Skeletal muscle tissue (tissue), 3 donors: ENCODE measurements at regions not wholly inside any gene's neighbourhood (a gene's known extent, or its start where the extent isn't known, plus 50 kb on each side); places are given as distances from the start of the nearest gene placed in this dataset.

Experiments used
- H3K27ac ChIP-seq: one replicate; pipeline ENCODE4 v1.7.0; 2013; ENCODE audit warnings: mild to moderate bottlenecking, low read depth, low read length, inconsistent platforms
- H3K27me3 ChIP-seq, 3 donors: one replicate each; pipeline ENCODE4 v1.7.0; 2013; ENCODE audit warnings: low read length in 3 of 3; ENCODE audit not compliant: control insufficient read depth in 3 of 3, insufficient read depth in 3 of 3
- H3K36me3 ChIP-seq, 3 donors: one replicate each; pipeline ENCODE4 v1.7.0; 2013; ENCODE audit warnings: low read length in 3 of 3; ENCODE audit not compliant: control insufficient read depth in 3 of 3, insufficient read depth in 3 of 3
- H3K4me1 ChIP-seq, 3 donors: one replicate each; pipeline ENCODE4 v1.7.0; 2013; ENCODE audit warnings: low read length in 3 of 3, mild to moderate bottlenecking in 3 of 3; ENCODE audit not compliant: control insufficient read depth in 3 of 3, insufficient read depth in 3 of 3
- H3K4me3 ChIP-seq, 3 donors: one replicate each; pipeline ENCODE4 v1.7.0; 2013; ENCODE audit warnings: low read length in 3 of 3
- H3K9ac ChIP-seq, 3 donors: one replicate each; pipeline ENCODE4 v1.7.0; 2013; ENCODE audit warnings: low read length in 3 of 3, mild to moderate bottlenecking in 3 of 3, moderate library complexity in 2 of 3, low read depth in 1 of 3
- H3K9me3 ChIP-seq, 3 donors: one replicate each; pipeline ENCODE4 v1.7.0; 2013; ENCODE audit warnings: low read length in 3 of 3; ENCODE audit not compliant: control insufficient read depth in 3 of 3
- donor health status: Osteomylitis.

DNA sequence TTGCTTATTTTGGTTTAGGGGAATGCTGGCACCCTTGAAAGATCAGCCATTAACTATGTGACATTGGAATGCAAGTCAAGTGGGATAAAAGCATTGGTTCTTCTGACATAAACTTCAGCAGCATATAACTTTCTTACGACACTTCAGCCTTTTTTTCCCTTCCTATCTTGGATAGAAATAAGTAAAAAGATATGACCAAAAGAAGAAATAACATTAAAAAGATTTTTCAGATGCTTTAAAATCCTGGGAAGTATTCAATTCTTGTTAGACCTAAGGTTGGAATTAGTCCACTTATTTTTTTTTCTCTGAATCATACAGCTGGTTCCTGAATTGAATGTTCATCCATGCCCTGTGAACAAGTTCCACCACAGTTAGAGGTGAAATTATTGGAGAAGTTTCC lies 85.6 kb upstream of the TSPAN8 start:
- H3K9me3 ChIP-seq = peaks cover 0 to 5% (median 0%) of the 10 kb centered on the region in 3 donors

GRCh38 chr12:71242511-71242910 lies 84.7 kb upstream of the TSPAN8 start:
- no peaks in the 10 kb centered on the region for H3K9me3 ChIP-seq
- no peaks in the 10 kb centered on the region for H3K27me3 ChIP-seq
- no peak overlapping the region for H3K9ac ChIP-seq
- H3K4me1 ChIP-seq = no peaks in the 10 kb centered on the region
- H3K36me3 ChIP-seq = no peaks in the 10 kb centered on the region
- H3K4me3 ChIP-seq = no peak overlapping the region
- no peak overlapping the region for H3K27ac ChIP-seq

More for the DNA sequence above, 85.6 kb upstream of the TSPAN8 start:
- H3K9ac ChIP-seq = no peak overlapping the region
- no peak overlapping the region for H3K4me3 ChIP-seq
- no peak overlapping the region for H3K27ac ChIP-seq
- H3K27me3 ChIP-seq = no peaks in the 10 kb centered on the region
- no peaks in the 10 kb centered on the region for H3K36me3 ChIP-seq
- H3K4me1 ChIP-seq = no peaks in the 10 kb centered on the region

GRCh38 chr12:71240946-71241345 lies 83.1 kb upstream of the TSPAN8 start:
- Histone ChIP-seq H3K4me1 (no peaks in the 10 kb centered on the region), H3K9ac (no peak overlapping the region), H3K4me3 (no peak overlapping the region), H3K9me3 (no peaks in the 10 kb centered on the region), H3K27ac (no peak overlapping the region), H3K36me3 (no peaks in the 10 kb centered on the region), H3K27me3 (no peaks in the 10 kb centered on the region)

DNA sequence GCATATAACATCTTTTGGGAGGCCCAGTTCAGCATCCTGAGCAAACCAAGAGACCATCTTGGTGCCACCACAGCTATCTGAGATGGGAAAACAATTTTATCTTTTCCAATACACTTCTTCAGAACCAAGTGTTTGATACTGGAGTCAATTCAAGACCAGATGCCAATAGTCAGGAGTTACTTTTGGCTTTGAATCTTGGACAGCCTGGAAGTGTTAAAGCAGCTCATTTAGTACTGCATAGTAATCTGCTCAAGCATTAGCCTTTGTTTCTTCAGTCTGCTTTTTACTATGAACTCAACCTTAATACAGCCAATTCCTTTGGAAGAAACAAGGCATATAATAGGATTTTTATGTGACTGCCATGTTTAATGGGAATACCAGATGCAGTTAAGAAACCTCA lies 81.9 kb upstream of the TSPAN8 start:
- H3K27ac ChIP-seq = no peak overlapping the region
- H3K4me3 ChIP-seq = no peak overlapping the region
- no peak overlapping the region for H3K9ac ChIP-seq
- H3K27me3 ChIP-seq = no peaks in the 10 kb centered on the region
- no peaks in the 10 kb centered on the region for H3K36me3 ChIP-seq
- H3K4me1 ChIP-seq = no peaks in the 10 kb centered on the region
- no peaks in the 10 kb centered on the region for H3K9me3 ChIP-seq

- Histone ChIP-seq H3K4me1 (no peaks in the 10 kb centered on the region), H3K4me3 (no peak overlapping the region), H3K36me3 (no peaks in the 10 kb centered on the region), H3K27me3 (no peaks in the 10 kb centered on the region), H3K27ac (no peak overlapping the region), H3K9me3 (peaks cover 0 to 3% (median 0%) of the 10 kb centered on the region in 3 donors), H3K9ac (no peak overlapping the region)
Observed at GRCh38 chr12:71237128-71237527, 79.3 kb upstream of the TSPAN8 start.

DNA sequence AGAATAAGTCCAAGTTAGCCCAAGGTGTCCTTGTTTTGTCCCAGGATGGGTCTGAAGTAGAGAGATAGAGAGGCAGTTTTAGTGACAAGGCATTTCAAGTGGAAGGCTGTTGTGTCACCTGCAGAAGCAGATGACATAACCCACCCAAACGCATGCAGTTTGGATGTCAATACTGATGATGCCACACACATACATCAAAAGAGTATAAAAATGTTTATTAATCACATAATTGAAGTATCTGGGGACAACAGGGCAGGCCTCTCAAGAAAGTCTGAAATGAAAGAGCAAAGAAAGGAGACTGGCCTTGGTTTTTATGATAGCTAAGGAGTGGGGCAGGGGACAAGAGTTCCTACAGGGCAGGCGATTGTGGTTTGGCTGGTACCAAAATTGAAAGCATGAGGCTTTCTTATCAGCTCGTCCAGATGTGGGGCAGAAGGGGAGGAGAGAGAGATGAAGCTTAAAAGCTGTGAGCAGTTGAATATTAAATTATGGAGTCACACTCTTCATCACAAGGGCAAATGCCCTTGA lies 78.4 kb upstream of the TSPAN8 start:
- H3K4me3 ChIP-seq = no peak overlapping the region
- H3K9me3 ChIP-seq = peaks cover 0 to 3% (median 0%) of the 10 kb centered on the region in 3 donors
- no peaks in the 10 kb centered on the region for H3K36me3 ChIP-seq
- H3K9ac ChIP-seq = no peak overlapping the region
- no peaks in the 10 kb centered on the region for H3K27me3 ChIP-seq
- H3K27ac ChIP-seq = no peak overlapping the region
- no peaks in the 10 kb centered on the region for H3K4me1 ChIP-seq

DNA sequence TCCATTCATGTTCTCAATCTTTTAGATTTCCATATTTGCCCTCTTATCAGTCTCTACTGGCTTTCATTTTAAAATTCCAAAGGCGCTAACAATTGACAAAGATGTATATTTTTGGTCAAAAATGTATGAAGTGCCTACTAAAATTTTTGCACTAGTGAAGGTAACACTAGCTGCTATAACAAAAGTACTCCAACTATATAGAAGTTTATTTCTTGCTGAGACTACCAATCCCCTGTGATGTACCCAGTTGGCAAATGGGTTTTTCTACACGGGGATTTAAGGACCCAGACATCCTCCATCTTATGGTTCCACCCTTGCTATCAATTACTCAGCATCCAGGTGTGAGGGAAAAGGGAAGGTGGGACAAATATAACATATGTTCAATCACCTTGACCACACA lies 75.3 kb upstream of the TSPAN8 start:
- Histone ChIP-seq H3K27ac (no peak overlapping the region), H3K4me1 (no peaks in the 10 kb centered on the region), H3K4me3 (no peak overlapping the region), H3K9ac (no peak overlapping the region), H3K9me3 (peaks cover 0 to 3% (median 0%) of the 10 kb centered on the region in 3 donors), H3K36me3 (no peaks in the 10 kb centered on the region), H3K27me3 (no peaks in the 10 kb centered on the region)

DNA sequence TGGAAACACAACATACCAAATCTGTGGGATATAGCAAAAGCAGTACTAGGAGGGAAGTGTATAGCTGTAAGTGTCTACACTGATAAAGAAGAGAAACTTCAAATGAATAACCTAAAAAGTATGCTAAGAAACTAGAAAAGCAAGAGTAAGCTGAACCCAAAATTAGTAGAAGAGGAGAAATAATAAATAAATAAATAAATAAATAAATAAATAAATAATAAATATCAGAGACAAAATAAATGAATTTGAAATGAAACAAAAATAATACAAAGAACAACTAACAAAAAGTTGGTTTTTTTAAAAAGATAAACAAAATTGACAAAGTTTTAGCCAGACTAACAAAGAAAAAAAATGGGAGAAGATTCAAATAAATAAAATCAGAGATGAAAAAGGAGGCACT lies 72.7 kb upstream of the TSPAN8 start:
- no peaks in the 10 kb centered on the region for H3K27me3 ChIP-seq
- no peak overlapping the region for H3K27ac ChIP-seq
- no peaks in the 10 kb centered on the region for H3K36me3 ChIP-seq
- H3K4me1 ChIP-seq = no peaks in the 10 kb centered on the region
- H3K4me3 ChIP-seq = no peak overlapping the region
- peaks cover 0 to 3% (median 0%) of the 10 kb centered on the region in 3 donors for H3K9me3 ChIP-seq
- no peak overlapping the region for H3K9ac ChIP-seq

DNA sequence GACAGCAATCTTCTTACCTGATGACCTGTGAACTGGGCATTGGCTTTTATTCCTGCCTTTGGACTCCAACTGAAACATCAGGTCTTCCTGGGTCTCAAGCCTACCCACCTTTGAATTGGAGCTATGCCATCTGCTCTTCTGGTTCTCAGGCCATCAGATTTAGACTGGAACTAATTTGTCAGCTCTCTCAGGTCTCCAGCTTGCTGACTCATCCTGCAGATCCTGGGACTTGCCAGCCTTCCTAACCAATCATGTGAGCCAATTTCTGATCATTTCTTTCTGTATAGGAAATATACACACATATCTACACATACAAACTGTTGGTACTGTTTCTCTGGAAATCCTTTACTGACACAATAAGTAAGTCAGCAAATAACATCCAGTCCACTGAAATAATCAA lies 65.3 kb upstream of the TSPAN8 start:
- Histone ChIP-seq H3K27ac (no peak overlapping the region), H3K4me1 (no peaks in the 10 kb centered on the region), H3K4me3 (no peak overlapping the region), H3K27me3 (no peaks in the 10 kb centered on the region), H3K9me3 (no peaks in the 10 kb centered on the region), H3K9ac (no peak overlapping the region), H3K36me3 (no peaks in the 10 kb centered on the region)

GRCh38 chr12:71222436-71222835 lies 64.6 kb upstream of the TSPAN8 start:
- Histone ChIP-seq H3K36me3 (no peaks in the 10 kb centered on the region), H3K9me3 (no peaks in the 10 kb centered on the region), H3K27me3 (no peaks in the 10 kb centered on the region), H3K4me1 (no peaks in the 10 kb centered on the region), H3K4me3 (no peak overlapping the region), H3K27ac (no peak overlapping the region), H3K9ac (no peak overlapping the region)

DNA sequence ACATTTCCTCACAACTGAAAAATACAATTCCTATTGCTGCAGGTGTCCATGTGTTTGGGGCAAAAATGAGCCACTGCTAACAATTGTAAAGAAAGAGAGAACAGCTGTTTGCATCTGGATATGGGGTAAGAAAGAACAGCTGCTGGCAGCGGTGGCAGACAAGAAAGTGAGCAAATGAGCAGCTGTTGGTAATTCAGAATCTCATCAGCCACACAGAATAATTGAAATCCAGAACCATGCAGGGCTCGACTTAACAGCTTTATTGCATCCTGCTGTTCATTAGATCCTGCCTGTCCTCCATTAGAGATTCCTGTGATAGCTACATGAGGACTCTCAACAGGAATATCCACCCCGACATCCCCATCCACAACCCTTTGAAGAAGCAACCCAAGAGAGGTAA lies 62.5 kb upstream of the TSPAN8 start:
- Histone ChIP-seq H3K36me3 (no peaks in the 10 kb centered on the region), H3K4me1 (no peaks in the 10 kb centered on the region), H3K9ac (no peak overlapping the region), H3K9me3 (no peaks in the 10 kb centered on the region), H3K27me3 (no peaks in the 10 kb centered on the region), H3K4me3 (no peak overlapping the region), H3K27ac (no peak overlapping the region)
